ENCODE measurements at regions not wholly inside any gene's neighbourhood (a gene's known extent, or its start where the extent isn't known, plus 50 kb on each side); places are given as distances from the start of the nearest gene placed in this dataset.

DNA sequence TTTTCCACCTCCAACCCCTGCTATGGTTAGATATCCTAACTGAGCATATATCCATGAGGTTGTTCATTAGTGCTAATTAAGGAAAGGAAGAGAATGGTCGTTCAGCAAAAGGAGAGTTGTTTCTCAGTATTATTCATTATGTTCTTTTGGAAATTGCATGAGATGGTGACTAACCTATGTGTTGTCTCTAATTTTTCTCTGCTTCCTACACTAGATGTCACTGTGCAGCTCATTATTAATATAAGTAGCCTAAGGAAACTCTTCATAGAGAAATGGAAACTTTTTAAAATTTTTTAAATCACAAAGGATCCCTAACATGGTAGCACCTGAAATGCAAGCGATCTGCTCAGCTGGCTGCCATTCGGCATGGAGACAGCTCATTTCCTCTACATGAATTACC is 67.7 kb upstream of the FAM9A start:
- DNase-seq = peak; percentile 5

DNA sequence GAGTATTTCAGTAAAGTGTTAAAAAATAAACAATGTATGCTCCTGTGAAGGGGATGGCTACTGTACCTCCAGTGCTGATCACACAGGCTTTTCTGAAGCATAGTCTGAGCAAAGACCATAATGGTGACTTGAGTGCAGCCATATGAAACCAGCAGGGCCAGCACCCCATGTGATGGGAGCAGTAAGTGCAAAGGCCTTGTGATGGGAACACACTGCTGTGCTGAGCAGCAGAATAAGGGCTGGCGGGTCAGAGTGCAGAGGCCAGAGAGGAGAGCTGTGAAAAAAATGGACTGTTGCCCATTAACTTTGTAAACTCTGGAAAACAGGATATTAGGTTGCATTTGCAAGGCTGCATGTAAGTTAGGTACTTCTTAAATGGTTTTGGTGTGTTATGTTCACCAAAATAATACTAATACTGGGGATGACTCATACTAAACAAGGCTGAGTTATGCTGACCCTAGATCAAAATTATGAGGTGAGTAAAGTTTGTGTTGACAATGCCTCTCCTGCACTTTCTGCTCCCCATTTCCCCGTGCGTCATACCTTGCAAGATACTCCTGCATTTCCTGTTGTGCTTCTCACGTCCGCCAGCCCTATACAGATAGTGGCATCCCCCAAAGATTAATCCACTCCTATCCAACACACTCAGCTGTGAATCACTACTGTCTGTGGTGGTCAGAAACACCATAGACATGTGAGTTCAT is 67.0 kb upstream of the FAM9A start:
- DNase-seq = no peak

GRCh38 chrX:8867406-8867805 is 66.2 kb upstream of the FAM9A start:
- no peak for DNase-seq

DNA sequence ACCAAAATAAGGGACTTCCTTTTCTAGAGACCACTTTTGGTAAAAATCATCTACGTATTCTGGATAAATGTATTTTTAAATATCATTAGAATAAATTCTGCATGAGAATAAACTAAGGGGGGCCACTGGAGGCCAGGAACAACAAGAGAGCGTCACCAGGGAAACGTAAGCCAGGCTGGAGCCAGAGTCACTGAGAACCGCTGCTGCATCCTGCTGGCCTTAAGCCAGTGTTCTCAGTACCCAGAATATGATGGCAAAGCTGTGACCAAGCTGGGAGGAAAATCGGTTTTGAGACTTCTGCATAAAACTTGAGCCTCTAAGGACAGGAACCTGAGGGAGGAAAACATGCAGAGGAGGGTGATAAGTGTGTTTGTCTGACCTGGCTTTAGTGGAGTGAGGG is 63.0 kb upstream of the FAM9A start:
- no peak for DNase-seq

- no peak for DNase-seq
Measured at GRCh38 chrX:8861908-8862307, 60.7 kb upstream of the FAM9A start.

- no peak for DNase-seq
Measured at GRCh38 chrX:8851231-8851886, 50.2 kb upstream of the FAM9A start.

Measured in hematopoietic multipotent progenitor cell treated with erythropoietin and hydrocortisone succinate and interleukin-3 and kit ligand, for 6 days (in vitro differentiated cells).